OCI-LY7 (cell line): ENCODE measurements at regions not wholly inside any gene's neighbourhood (a gene's known extent, or its start where the extent isn't known, plus 50 kb on each side); places are given as distances from the start of the nearest gene placed in this dataset.

Source experiments
- EZH2phosphoT487 ChIP-seq: fragments of 200-600 bp; sonication (generic); IDR thresholded peaks from 2 replicates; pipeline ENCODE4 v1.6.1; 2018; ENCODE audit warnings: low read depth, borderline replicate concordance, mild to moderate bottlenecking, mixed run types, antibody characterized with exemption, low read length, moderate library complexity, mixed read lengths
- TF ChIP-seq, protein P1 (sequence below): fragments of 200-600 bp; sonication (generic); conservative IDR thresholded peaks from 2 replicates; pipeline ENCODE4 v1.5.1; 2014; ENCODE audit warnings: mild to moderate bottlenecking, antibody characterized with exemption, low read length, moderate library complexity, mixed read lengths

DNA sequence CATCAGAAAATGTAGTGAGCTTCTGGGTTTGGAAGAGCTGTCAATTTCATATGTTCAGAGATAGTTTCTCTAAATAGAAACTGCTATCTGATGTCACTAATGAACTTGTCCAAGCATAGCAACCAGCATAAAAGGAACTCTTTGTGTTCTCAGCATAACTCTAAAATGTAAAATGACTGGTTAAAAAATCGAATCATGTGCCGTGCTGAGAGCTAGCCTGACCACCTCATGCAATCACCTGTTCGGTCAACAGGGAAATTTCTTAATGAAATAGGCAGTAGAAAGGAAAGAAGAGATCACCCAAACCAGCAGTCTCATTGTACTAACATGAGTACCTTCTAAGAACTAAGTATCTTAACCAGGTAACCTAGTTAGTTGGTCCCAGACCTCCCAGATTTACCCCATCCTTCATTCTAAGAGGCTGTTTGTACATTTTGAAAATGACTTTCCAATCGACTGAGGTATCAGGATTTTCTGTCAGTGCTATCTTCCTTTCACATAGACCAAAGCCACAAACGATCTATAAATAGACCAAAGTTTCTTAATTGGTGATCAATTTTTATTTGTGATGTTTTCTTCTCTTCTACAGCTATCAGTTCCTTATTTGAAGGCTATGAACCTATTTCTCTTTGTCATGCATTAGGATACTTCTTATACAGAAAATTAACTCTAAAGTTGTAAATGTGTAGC is 147.3 kb downstream of the TLR5 start:
- TF ChIP-seq, protein P1, sequence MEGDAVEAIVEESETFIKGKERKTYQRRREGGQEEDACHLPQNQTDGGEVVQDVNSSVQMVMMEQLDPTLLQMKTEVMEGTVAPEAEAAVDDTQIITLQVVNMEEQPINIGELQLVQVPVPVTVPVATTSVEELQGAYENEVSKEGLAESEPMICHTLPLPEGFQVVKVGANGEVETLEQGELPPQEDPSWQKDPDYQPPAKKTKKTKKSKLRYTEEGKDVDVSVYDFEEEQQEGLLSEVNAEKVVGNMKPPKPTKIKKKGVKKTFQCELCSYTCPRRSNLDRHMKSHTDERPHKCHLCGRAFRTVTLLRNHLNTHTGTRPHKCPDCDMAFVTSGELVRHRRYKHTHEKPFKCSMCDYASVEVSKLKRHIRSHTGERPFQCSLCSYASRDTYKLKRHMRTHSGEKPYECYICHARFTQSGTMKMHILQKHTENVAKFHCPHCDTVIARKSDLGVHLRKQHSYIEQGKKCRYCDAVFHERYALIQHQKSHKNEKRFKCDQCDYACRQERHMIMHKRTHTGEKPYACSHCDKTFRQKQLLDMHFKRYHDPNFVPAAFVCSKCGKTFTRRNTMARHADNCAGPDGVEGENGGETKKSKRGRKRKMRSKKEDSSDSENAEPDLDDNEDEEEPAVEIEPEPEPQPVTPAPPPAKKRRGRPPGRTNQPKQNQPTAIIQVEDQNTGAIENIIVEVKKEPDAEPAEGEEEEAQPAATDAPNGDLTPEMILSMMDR = no peak
- TF ChIP-seq EZH2phosphoT487 = no peak
